ENCODE measurements at regions not wholly inside any gene's neighbourhood (a gene's known extent, or its start where the extent isn't known, plus 50 kb on each side); places are given as distances from the start of the nearest gene placed in this dataset.

DNA sequence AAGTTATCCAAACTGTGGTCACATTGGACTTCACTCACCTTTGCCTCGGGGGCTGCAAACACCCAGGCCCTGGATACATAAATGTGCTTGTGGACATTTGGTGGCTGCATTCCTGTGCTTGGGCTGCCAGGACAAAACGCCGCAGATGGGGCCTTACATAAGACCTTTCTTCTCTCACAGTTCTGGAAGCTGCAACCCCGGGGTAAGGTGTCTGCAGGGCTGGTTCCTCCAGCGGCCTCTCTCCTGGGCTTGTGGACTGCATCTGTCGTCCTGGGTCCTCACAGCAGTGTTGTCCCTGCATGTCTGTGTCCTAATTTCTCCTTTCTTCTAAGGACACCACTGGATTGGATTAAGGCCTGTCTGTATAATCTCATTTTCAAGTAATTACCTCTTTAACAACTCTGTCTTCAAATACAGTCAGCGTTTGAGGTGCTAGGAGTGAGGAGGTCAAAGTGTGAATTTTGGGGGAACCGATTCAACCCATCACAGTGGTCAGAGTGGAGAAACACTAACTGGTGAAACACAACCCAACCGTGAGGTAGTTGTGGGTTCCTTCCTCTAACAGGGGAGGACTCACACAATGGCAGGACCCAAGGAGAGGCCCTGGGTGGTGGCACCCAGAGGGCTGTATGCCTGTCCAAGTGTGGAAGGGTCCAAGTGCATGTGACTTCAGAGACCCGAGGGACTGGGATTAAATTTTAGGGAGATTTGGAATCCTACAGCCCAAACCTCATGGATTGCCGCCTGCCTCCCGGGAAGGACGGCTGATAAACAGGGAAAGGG, 415.6 kb downstream of the IRX2 start:
- no peak for DNase-seq
- no peak overlapping the region for H3K4me3 ChIP-seq
- H3K4me1 ChIP-seq = no peaks in the 10 kb centered on the region
- intact Hi-C loops (cut with DNase I) = no loop called here
- TF ChIP-seq, protein P1, sequence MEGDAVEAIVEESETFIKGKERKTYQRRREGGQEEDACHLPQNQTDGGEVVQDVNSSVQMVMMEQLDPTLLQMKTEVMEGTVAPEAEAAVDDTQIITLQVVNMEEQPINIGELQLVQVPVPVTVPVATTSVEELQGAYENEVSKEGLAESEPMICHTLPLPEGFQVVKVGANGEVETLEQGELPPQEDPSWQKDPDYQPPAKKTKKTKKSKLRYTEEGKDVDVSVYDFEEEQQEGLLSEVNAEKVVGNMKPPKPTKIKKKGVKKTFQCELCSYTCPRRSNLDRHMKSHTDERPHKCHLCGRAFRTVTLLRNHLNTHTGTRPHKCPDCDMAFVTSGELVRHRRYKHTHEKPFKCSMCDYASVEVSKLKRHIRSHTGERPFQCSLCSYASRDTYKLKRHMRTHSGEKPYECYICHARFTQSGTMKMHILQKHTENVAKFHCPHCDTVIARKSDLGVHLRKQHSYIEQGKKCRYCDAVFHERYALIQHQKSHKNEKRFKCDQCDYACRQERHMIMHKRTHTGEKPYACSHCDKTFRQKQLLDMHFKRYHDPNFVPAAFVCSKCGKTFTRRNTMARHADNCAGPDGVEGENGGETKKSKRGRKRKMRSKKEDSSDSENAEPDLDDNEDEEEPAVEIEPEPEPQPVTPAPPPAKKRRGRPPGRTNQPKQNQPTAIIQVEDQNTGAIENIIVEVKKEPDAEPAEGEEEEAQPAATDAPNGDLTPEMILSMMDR (IDR thresholded peaks at IDR 0.05) = no peak
- H3K27me3 ChIP-seq = no peaks in the 10 kb centered on the region
- no peak overlapping the region for H3K27ac ChIP-seq
- H3K9me3 ChIP-seq = no peaks in the 10 kb centered on the region
- no peak for ATAC-seq
- no peaks in the 10 kb centered on the region for H3K36me3 ChIP-seq

DNA sequence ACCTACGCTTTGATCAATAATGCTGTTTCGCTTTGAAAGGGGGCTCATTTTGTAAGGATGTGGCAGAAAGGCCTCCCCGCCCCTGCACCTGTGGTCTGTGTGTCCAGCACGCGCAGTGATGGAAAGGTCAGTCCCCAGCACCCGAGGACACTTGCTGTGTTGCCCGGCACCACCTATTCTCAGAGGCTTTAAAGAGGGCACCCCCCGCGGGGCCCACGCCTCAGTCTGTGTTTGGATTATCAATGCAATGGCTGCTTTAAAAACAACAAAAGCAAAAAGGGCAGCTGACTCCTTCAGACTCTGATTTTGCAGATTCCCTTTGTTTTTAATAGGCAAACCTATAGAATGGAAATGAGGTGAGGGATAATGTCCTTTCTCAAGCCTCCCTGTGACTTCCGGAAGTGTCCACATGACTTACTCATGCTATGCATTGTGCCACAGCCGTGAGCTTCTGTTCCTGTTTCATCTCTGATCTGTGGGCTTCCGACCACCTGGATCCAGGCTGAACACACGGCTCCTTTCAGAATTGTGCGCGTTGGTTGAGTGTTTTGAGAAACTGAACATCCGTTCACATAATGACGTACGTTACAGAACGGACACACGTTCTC, 416.2 kb downstream of the IRX2 start:
- TF ChIP-seq, protein P1 (IDR thresholded peaks at IDR 0.05) = no peak
- H3K27me3 ChIP-seq = no peaks in the 10 kb centered on the region
- H3K27ac ChIP-seq = no peak overlapping the region
- ATAC-seq = no peak
- H3K4me3 ChIP-seq = no peak overlapping the region
- no peaks in the 10 kb centered on the region for H3K4me1 ChIP-seq
- DNase-seq = no peak
- no peaks in the 10 kb centered on the region for H3K9me3 ChIP-seq
- intact Hi-C loops (cut with DNase I) = no loop called here
- no peaks in the 10 kb centered on the region for H3K36me3 ChIP-seq

DNA sequence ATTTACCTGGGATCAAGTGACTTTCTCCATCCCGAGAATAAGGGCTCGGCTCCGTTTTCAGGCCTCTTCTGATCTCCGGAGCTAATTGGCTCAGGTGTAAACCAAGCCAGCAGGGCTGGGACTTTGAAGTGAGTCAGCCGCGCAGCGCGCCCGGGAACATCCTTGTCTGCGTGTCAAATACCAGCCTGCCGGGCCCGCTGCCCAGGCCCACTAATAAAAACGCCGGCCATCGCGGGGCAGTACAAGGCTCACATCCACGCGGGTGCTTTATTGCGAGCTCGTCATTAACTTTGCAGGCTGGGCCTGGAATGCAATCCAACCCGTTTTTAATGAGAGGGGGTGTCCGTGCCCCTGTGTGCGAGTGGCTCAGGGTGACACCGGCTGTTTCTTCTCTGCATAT, 416.8 kb downstream of the IRX2 start:
- no peaks in the 10 kb centered on the region for H3K9me3 ChIP-seq
- no peaks in the 10 kb centered on the region for H3K4me1 ChIP-seq
- no peak overlapping the region for H3K4me3 ChIP-seq
- H3K27ac ChIP-seq = no peak overlapping the region
- intact Hi-C loops (cut with DNase I) = no loop called here
- no peak for ATAC-seq
- TF ChIP-seq, protein P1 (IDR thresholded peaks at IDR 0.05) = no peak
- no peak for DNase-seq
- no peaks in the 10 kb centered on the region for H3K27me3 ChIP-seq
- no peaks in the 10 kb centered on the region for H3K36me3 ChIP-seq

DNA sequence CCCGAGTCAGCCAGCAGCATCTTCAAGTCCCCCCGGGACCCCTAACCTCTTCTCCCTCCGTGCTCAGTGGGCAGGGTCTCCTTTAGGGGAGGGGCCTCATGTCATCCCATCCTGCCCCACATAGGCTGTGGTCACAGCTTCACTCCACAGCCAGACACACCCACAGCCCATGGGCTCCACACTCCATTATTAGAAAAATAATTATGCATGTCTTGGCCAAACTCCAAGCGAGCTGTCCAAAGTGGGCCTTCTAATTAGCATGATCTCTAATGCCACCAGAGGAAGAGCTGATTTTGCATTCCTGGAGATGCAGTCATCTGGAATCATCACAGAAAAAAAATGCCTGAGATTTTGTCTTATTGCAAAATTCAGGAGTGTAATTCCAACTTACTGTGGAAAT, 418.2 kb downstream of the IRX2 start:
- DNase-seq = no peak
- Histone ChIP-seq H3K36me3 (no peaks in the 10 kb centered on the region), H3K27me3 (no peaks in the 10 kb centered on the region), H3K4me1 (no peaks in the 10 kb centered on the region), H3K4me3 (no peak overlapping the region), H3K27ac (no peak overlapping the region), H3K9me3 (no peaks in the 10 kb centered on the region)
- intact Hi-C loops (cut with DNase I) = no loop called here
- TF ChIP-seq, protein P1 (IDR thresholded peaks at IDR 0.05) = no peak
- ATAC-seq = no peak

DNA sequence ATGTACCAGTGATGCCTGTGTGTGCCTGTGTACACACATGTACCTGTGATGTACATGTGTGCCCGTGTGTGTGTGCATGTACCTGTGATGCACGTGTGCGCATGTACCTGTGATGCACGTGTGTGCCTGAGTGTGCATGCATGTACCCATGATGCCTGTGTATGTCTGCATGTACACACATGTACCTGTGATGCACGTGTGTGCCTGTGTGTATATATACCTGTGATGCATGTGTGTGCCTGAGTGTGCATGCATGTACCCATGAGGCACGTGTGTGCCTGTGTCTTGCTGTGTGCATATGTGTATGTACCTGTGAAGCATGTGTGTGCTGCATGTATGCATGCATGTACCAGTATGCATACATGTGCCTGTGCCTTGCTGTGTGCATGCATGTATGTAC, 419.0 kb downstream of the IRX2 start:
- no peak for DNase-seq
- H3K4me3 ChIP-seq = no peak overlapping the region
- H3K27ac ChIP-seq = no peak overlapping the region
- H3K9me3 ChIP-seq = no peaks in the 10 kb centered on the region
- H3K4me1 ChIP-seq = no peaks in the 10 kb centered on the region
- TF ChIP-seq, protein P1 (IDR thresholded peaks at IDR 0.05) = no peak
- ATAC-seq = no peak
- H3K36me3 ChIP-seq = no peaks in the 10 kb centered on the region
- intact Hi-C loops (cut with DNase I) = no loop called here
- H3K27me3 ChIP-seq = no peaks in the 10 kb centered on the region

All from upper lobe of right lung (tissue), 1 donor.